AG04450 (cell line): ENCODE measurements at regions not wholly inside any gene's neighbourhood (a gene's known extent, or its start where the extent isn't known, plus 50 kb on each side); places are given as distances from the start of the nearest gene placed in this dataset.

ENCODE experiments used
- CTCF ChIA-PET: fragments of 300-600, 350-600 bp; formaldehyde crosslinking; extraction: SDS; loops from one replicate; lab custom pipeline; 2022; ENCODE audit warnings: antibody characterized with exemption, inconsistent platforms; lab: Charles Lee
- POLR2A ChIA-PET: fragments of 350-600 bp; formaldehyde crosslinking; extraction: SDS; loops from one replicate; lab custom pipeline; 2021; ENCODE audit warnings: antibody characterized with exemption, inconsistent platforms; lab: Yijun Ruan, JAX
- DNase-seq: peaks from one replicate; pipeline ENCODE4 v3.0.0-alpha.2; 2011; ENCODE audit warnings: low read depth, low spot score
- H3K27ac ChIP-seq: one replicate; pipeline ENCODE4 v1.5.1; 2012; ENCODE audit warnings: low read depth, low read length, control low read depth
- H3K27me3 ChIP-seq: one replicate; pipeline ENCODE4 v1.6.0; 2012; ENCODE audit warnings: low read length; ENCODE audit not compliant: control insufficient read depth, insufficient read depth
- H3K4me3 ChIP-seq: 2 replicates; pipeline ENCODE4 v1.5.1; 2011; ENCODE audit warnings: mild to moderate bottlenecking, low read depth, low read length, control low read depth
- H3K9me3 ChIP-seq: 2 replicates; pipeline ENCODE4 v1.5.1; 2012; ENCODE audit warnings: low read length; ENCODE audit not compliant: control insufficient read depth, insufficient read depth
- CTCF ChIP-seq: IDR thresholded peaks from 2 replicates; pipeline ENCODE4 v1.5.1; 2011; ENCODE audit warnings: low read depth, low read length, control low read depth, inconsistent platforms

DNA sequence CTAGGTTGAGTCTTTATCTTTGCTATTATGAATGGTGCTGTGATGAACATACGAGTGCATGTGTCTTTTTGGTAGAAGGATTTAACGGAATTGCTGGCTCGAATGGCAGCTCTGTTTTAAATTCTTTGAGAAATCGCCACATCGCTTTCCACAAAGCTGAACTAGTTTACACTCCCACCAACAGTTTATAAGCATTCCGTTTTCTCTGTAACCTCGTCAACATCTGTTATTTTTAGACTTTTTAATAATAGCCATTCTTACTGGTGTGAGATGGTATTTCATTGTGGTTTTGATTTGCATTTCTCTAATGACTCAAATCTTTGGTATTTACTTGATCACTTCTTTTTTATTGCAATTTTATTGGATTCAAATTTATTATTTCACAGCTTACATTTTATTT, 117.4 kb upstream of the HDGFL1 start:
- ChIA-PET POLR2A (no interaction called here), CTCF (no interaction called here)
- Histone ChIP-seq H3K4me3 (no peak overlapping the region), H3K27me3 (no peaks in the 10 kb centered on the region), H3K27ac (no peak overlapping the region), H3K9me3 (no peaks in the 10 kb centered on the region)
- TF ChIP-seq CTCF = no peak
- no peak for DNase-seq

DNA sequence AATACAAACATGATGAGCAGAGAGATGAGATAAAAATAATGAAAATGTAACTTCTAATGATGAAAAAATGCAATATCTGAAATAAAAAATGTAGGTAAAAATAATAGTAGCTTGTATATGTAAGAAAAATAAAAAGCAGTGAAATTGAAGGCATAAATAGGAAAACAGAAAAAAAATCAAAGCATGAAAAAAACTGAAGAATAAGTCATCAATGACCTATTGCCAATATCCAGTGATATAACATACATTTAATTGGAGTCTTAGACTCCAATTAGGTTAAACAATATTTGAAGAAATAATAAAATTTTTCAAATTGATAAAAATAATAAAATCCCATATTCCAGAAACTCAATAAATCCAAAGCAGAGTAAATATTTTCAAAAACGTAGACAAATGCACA, 114.0 kb upstream of the HDGFL1 start:
- H3K27ac ChIP-seq = no peak overlapping the region
- POLR2A ChIA-PET = no interaction called here
- CTCF ChIA-PET = no interaction called here
- no peak for DNase-seq
- H3K9me3 ChIP-seq = no peaks in the 10 kb centered on the region
- no peaks in the 10 kb centered on the region for H3K27me3 ChIP-seq
- no peak for TF ChIP-seq CTCF
- H3K4me3 ChIP-seq = no peak overlapping the region

DNA sequence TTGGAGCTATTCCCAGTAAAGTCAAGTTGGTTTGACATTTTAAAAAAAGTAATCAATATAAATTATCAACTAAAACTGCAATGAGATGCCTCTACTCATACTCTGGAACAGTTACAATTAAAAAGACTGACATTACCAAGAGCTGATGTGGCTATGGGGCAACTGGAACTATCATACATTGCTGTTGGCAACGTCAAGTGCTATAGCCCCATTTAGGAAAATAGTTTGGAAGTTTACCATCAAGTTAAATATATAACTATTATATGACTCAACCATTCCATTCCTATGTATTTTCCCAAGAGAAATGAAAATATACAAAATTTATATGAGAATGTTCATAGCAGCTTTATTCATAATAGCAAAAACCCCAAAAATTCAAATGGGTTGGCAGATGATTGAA, 111.4 kb upstream of the HDGFL1 start:
- ChIA-PET POLR2A (no interaction called here), CTCF (interaction anchor here (0.6 kb wide), 1 partner anchor 615 kb away, joined by 3 read pairs; no protein-coding TSS in a partner anchor)
- Histone ChIP-seq H3K9me3 (no peaks in the 10 kb centered on the region), H3K27me3 (no peaks in the 10 kb centered on the region), H3K4me3 (no peak overlapping the region), H3K27ac (no peak overlapping the region)
- no peak for TF ChIP-seq CTCF
- no peak for DNase-seq

DNA sequence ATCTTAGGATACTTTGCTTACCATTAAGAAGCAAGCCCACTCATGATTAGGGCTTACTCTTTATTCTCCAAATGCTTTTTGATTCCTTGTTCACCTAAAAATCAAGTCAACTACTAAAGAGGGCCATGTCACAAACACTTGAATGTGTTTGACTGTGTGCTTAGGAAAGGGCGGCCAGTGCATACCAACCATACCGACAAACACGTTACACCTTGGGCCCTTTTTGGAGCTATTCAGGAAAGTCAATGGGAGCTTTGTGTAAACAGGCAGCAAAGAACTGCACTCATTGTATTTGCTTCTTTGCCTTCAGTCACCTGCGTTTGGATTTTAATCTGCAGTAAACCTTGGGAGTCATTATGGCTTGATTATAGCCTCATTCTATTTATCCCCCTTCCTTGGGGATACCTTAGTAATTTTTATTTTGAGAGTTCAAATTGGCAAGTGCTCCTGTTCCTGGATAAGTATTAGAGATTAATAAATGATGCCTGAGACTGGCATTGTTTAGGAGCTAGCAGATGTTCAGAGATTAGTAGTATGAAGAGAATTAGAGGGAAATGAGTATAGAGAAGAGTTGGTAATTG, 102.6 kb upstream of the HDGFL1 start:
- ChIA-PET POLR2A (no interaction called here), CTCF (no interaction called here)
- no peaks in the 10 kb centered on the region for H3K27me3 ChIP-seq
- no peak overlapping the region for H3K4me3 ChIP-seq
- no peak for DNase-seq
- TF ChIP-seq CTCF = no peak
- H3K27ac ChIP-seq = no peak overlapping the region
- H3K9me3 ChIP-seq = no peaks in the 10 kb centered on the region

DNA sequence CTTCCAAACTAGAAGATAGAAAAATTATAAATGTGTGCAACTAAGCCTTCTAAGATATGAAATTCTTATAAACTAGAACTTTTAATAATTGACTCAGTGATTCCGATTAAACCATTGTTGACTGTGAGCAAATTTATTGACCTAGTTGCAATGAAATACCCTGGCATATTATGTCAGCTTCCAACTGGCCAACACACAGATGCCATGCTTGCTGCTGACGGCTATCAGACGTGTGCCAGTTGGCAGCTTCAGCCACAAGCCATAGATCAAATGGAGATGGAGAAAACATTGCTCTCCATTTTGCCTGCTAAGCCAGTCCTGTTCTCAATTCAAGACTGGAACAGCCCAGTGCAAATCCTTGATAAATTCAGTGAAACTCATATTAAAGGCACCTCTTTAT, 101.7 kb upstream of the HDGFL1 start:
- Histone ChIP-seq H3K4me3 (no peak overlapping the region), H3K27ac (no peak overlapping the region), H3K9me3 (no peaks in the 10 kb centered on the region), H3K27me3 (no peaks in the 10 kb centered on the region)
- ChIA-PET CTCF (interaction anchor here (0.6 kb wide), 1 partner anchor 72 kb away, joined by 5 read pairs; no protein-coding TSS in a partner anchor), POLR2A (no interaction called here)
- DNase-seq = no peak
- no peak for TF ChIP-seq CTCF
